HFFc6 (cell line): ENCODE measurements at regions not wholly inside any gene's neighbourhood (a gene's known extent, or its start where the extent isn't known, plus 50 kb on each side); places are given as distances from the start of the nearest gene placed in this dataset.
A peak's percentile ranks its signal among the peaks of the same experiment; 100 is the strongest.

Source experiments
- DNase-seq: peaks from one replicate; pipeline ENCODE4 v3.0.0-alpha.2; 2018
- H3K27ac Mint-ChIP-seq: 2 replicates; pipeline ENCODE4 v1.8.0; 2020; ENCODE audit warnings: mild to moderate bottlenecking, mixed read lengths
- H3K27me3 Mint-ChIP-seq: 2 replicates; pipeline ENCODE4 v1.8.0; 2021; ENCODE audit warnings: mild to moderate bottlenecking, moderate library complexity, mixed read lengths; ENCODE audit not compliant: insufficient read depth
- H3K36me3 Mint-ChIP-seq: 2 replicates; pipeline ENCODE4 v1.8.0; 2021; ENCODE audit warnings: low read depth, mixed read lengths
- H3K4me1 Mint-ChIP-seq: 2 replicates; pipeline ENCODE4 v1.8.0; 2020; ENCODE audit warnings: low read depth, mixed read lengths
- H3K4me3 Mint-ChIP-seq: 2 replicates; pipeline ENCODE4 v1.8.0; 2020; ENCODE audit warnings: mild to moderate bottlenecking, moderate library complexity, mixed read lengths
- H3K9me3 Mint-ChIP-seq: 2 replicates; pipeline ENCODE4 v1.8.0; 2020; ENCODE audit warnings: mild to moderate bottlenecking, mixed read lengths
- CTCF ChIP-seq: fragments of 200-600 bp; sonication (generic); IDR thresholded peaks from 2 replicates; pipeline ENCODE4 v1.5.0; 2021; ENCODE audit warnings: antibody characterized with exemption, mild to moderate bottlenecking

- DNase-seq: no peak
- Mint-ChIP-seq H3K36me3 (no peaks in the 10 kb centered on the region), H3K4me3 (no peak overlapping the region), H3K27ac (no peak overlapping the region), H3K27me3 (no peaks in the 10 kb centered on the region), H3K9me3 (0 out of 2 replicates have a peak, but pooled peaks cover 3% of the 10 kb centered on the region), H3K4me1 (no peaks in the 10 kb centered on the region)
- TF ChIP-seq CTCF: no peak
Measured at GRCh38 chr11:87954476-87954875, 220.8 kb downstream of the RAB38 start.

GRCh38 chr11:87942786-87943185 is 232.5 kb downstream of the RAB38 start:
- Mint-ChIP-seq H3K27ac (no peak overlapping the region), H3K4me1 (no peaks in the 10 kb centered on the region), H3K9me3 (peaks cover 8% of the 10 kb centered on the region; the same call in 1 of the 2 replicates), H3K36me3 (no peaks in the 10 kb centered on the region), H3K27me3 (no peaks in the 10 kb centered on the region; the same call in 1 of the 2 replicates), H3K4me3 (no peak overlapping the region)
- DNase-seq: no peak
- TF ChIP-seq CTCF: no peak

- H3K4me1 Mint-ChIP-seq: no peaks in the 10 kb centered on the region
- no peak overlapping the region for H3K4me3 Mint-ChIP-seq
- H3K27ac Mint-ChIP-seq: no peak overlapping the region
- no peak for TF ChIP-seq CTCF
- H3K36me3 Mint-ChIP-seq: no peaks in the 10 kb centered on the region
- no peaks in the 10 kb centered on the region for H3K27me3 Mint-ChIP-seq
- no peak for DNase-seq
- H3K9me3 Mint-ChIP-seq: peaks cover 14% of the 10 kb centered on the region
Measured at GRCh38 chr11:87934182-87934581, 241.1 kb downstream of the RAB38 start.

GRCh38 chr11:87926250-87926970 is 248.8 kb downstream of the RAB38 start:
- TF ChIP-seq CTCF: no peak
- H3K36me3 Mint-ChIP-seq: no peaks in the 10 kb centered on the region
- no peaks in the 10 kb centered on the region for H3K4me1 Mint-ChIP-seq
- H3K27ac Mint-ChIP-seq: 0 out of 2 replicates have a peak overlapping the region, but pooled peaks have one; percentile 18
- no peaks in the 10 kb centered on the region for H3K27me3 Mint-ChIP-seq
- H3K4me3 Mint-ChIP-seq: no peak overlapping the region
- peak; percentile 68 for DNase-seq
- peaks cover 9% of the 10 kb centered on the region for H3K9me3 Mint-ChIP-seq

- no peaks in the 10 kb centered on the region for H3K4me1 Mint-ChIP-seq
- no peaks in the 10 kb centered on the region for H3K36me3 Mint-ChIP-seq
- DNase-seq: no peak
- peaks cover 3% of the 10 kb centered on the region for H3K9me3 Mint-ChIP-seq
- no peaks in the 10 kb centered on the region for H3K27me3 Mint-ChIP-seq
- no peak overlapping the region for H3K27ac Mint-ChIP-seq
- no peak for TF ChIP-seq CTCF
- no peak overlapping the region for H3K4me3 Mint-ChIP-seq
Measured at GRCh38 chr11:87924125-87924524, 251.1 kb downstream of the RAB38 start.
